Vagina (tissue), 2 donors: ENCODE measurements at regions not wholly inside any gene's neighbourhood (a gene's known extent, or its start where the extent isn't known, plus 50 kb on each side); places are given as distances from the start of the nearest gene placed in this dataset.

Source experiments
- DNase-seq, 2 donors: peaks; one replicate each; pipeline ENCODE4 v3.0.0-alpha.2; 2017; ENCODE audit errors: extremely low spot score in 2 of 2
- H3K27ac ChIP-seq: fragments of 200-600 bp; sonication (generic); one replicate; pipeline ENCODE4 v1.5.1; 2019
- H3K27me3 ChIP-seq: fragments of 200-600 bp; sonication (generic); one replicate; pipeline ENCODE4 v1.5.1; 2019
- H3K36me3 ChIP-seq, 2 donors: fragments of 200-600 bp; sonication (generic); one replicate each; pipeline ENCODE4 v1.5.1; 2017 to 2019
- H3K4me1 ChIP-seq: fragments of 200-600 bp; sonication (generic); one replicate; pipeline ENCODE4 v1.5.1; 2019
- H3K4me3 ChIP-seq, 2 donors: fragments of 200-600 bp; sonication (generic); 1 replicate in 1 of 2; 2 replicates in 1 of 2; pipeline ENCODE4 v1.5.1; 2016 to 2019
- H3K9me3 ChIP-seq: fragments of 200-600 bp; sonication (generic); one replicate; pipeline ENCODE4 v1.5.1; 2019
- CTCF ChIP-seq, 3 experiments: fragments of 450-650 bp in 2 of 3; fragments of 200-600 bp in 1 of 3; sonication (generic) in 1 of 3; IDR thresholded peaks; one replicate each; pipeline ENCODE4 v1.5.1; 2017 to 2019; ENCODE audit warnings: antibody characterized with exemption in 3 of 3, mild to moderate bottlenecking in 2 of 3, moderate library complexity in 2 of 3
- POLR2A ChIP-seq, 2 donors: fragments of 450-650 bp; IDR thresholded peaks; one replicate each; pipeline ENCODE4 v1.6.1; 2017; ENCODE audit warnings: antibody characterized with exemption in 2 of 2, mild to moderate bottlenecking in 2 of 2, moderate library complexity in 2 of 2
- POLR2AphosphoS5 ChIP-seq, 2 donors: sonication (generic); formaldehyde crosslinking; IDR thresholded peaks; one replicate each; pipeline ENCODE4 v1.9.0; 2017; ENCODE audit warnings: antibody characterized with exemption in 2 of 2, mild to moderate bottlenecking in 2 of 2, low read depth in 1 of 2; ENCODE audit not compliant: insufficient read depth in 1 of 2
- intact Hi-C: fragments of 100-400 bp; cut with DNase I; formaldehyde crosslinking; loops from one replicate; pipeline ENCODE4 v1.15.1; 2023

GRCh38 chr2:176409671-176410070 is 140.4 kb downstream of the MTX2 start:
- H3K36me3 ChIP-seq = no peaks in the 10 kb centered on the region
- H3K4me1 ChIP-seq = no peaks in the 10 kb centered on the region
- TF ChIP-seq POLR2A (IDR thresholded peaks at IDR 0.05) (no peak), CTCF (IDR thresholded peaks at IDR 0.05) (no peak), POLR2AphosphoS5 (IDR thresholded peaks at IDR 0.05; ENCODE audit: insufficient read depth in 1 of 2, low read depth in 1 of 2) (no peak)
- DNase-seq = no peak
- intact Hi-C loops = no loop called here
- no peak overlapping the region for H3K4me3 ChIP-seq
- H3K27me3 ChIP-seq = no peaks in the 10 kb centered on the region
- no peak overlapping the region for H3K27ac ChIP-seq
- no peaks in the 10 kb centered on the region for H3K9me3 ChIP-seq

- Histone ChIP-seq H3K9me3 (no peaks in the 10 kb centered on the region), H3K27me3 (no peaks in the 10 kb centered on the region), H3K4me1 (no peaks in the 10 kb centered on the region), H3K4me3 (no peak overlapping the region), H3K27ac (no peak overlapping the region), H3K36me3 (no peaks in the 10 kb centered on the region)
- TF ChIP-seq POLR2AphosphoS5 (IDR thresholded peaks at IDR 0.05; ENCODE audit: insufficient read depth in 1 of 2, low read depth in 1 of 2) = no peak
- TF ChIP-seq POLR2A (IDR thresholded peaks at IDR 0.05) = no peak
- no peak for TF ChIP-seq CTCF (IDR thresholded peaks at IDR 0.05)
- intact Hi-C loops = no loop called here
- DNase-seq = no peak
Measured at GRCh38 chr2:176412136-176412535, 142.9 kb downstream of the MTX2 start.

- intact Hi-C loops = no loop called here
- H3K27ac ChIP-seq = no peak overlapping the region
- H3K36me3 ChIP-seq = no peaks in the 10 kb centered on the region
- TF ChIP-seq CTCF (IDR thresholded peaks at IDR 0.05) (no peak), POLR2A (IDR thresholded peaks at IDR 0.05) (no peak), POLR2AphosphoS5 (IDR thresholded peaks at IDR 0.05; ENCODE audit: insufficient read depth in 1 of 2, low read depth in 1 of 2) (no peak)
- H3K9me3 ChIP-seq = no peaks in the 10 kb centered on the region
- H3K4me1 ChIP-seq = no peaks in the 10 kb centered on the region
- no peak overlapping the region for H3K4me3 ChIP-seq
- no peak for DNase-seq
- H3K27me3 ChIP-seq = no peaks in the 10 kb centered on the region
Measured at GRCh38 chr2:176413786-176414185, 144.5 kb downstream of the MTX2 start.

GRCh38 chr2:176414641-176415040 is 145.4 kb downstream of the MTX2 start:
- DNase-seq = no peak
- no peaks in the 10 kb centered on the region for H3K36me3 ChIP-seq
- no peak overlapping the region for H3K4me3 ChIP-seq
- H3K4me1 ChIP-seq = no peaks in the 10 kb centered on the region
- TF ChIP-seq POLR2A (IDR thresholded peaks at IDR 0.05) (no peak), POLR2AphosphoS5 (IDR thresholded peaks at IDR 0.05; ENCODE audit: insufficient read depth in 1 of 2, low read depth in 1 of 2) (peak in 1 of 2 donors; percentile 16)
- intact Hi-C loops = no loop called here
- no peaks in the 10 kb centered on the region for H3K9me3 ChIP-seq
- H3K27me3 ChIP-seq = no peaks in the 10 kb centered on the region
- no peak overlapping the region for H3K27ac ChIP-seq

- Histone ChIP-seq H3K36me3 (no peaks in the 10 kb centered on the region), H3K9me3 (no peaks in the 10 kb centered on the region), H3K27me3 (no peaks in the 10 kb centered on the region), H3K27ac (no peak overlapping the region), H3K4me3 (no peak overlapping the region), H3K4me1 (no peaks in the 10 kb centered on the region)
- DNase-seq = no peak
- TF ChIP-seq POLR2AphosphoS5 (IDR thresholded peaks at IDR 0.05; ENCODE audit: insufficient read depth in 1 of 2, low read depth in 1 of 2) (no peak), CTCF (IDR thresholded peaks at IDR 0.05) (no peak), POLR2A (IDR thresholded peaks at IDR 0.05) (no peak)
- intact Hi-C loops = no loop called here
Measured at GRCh38 chr2:176415174-176415895, 146.1 kb downstream of the MTX2 start.
